ENCODE measurements at regions not wholly inside any gene's neighbourhood (a gene's known extent, or its start where the extent isn't known, plus 50 kb on each side); places are given as distances from the start of the nearest gene placed in this dataset.

GRCh38 chr9:25472681-25473080, 205.6 kb downstream of the TUSC1 start:
- TF ChIP-seq CTCF (IDR thresholded peaks at IDR 0.05) (no peak), POLR2A (IDR thresholded peaks at IDR 0.05) (no peak)
